Gastrocnemius medialis (tissue), 4 donors: ENCODE measurements at regions not wholly inside any gene's neighbourhood (a gene's known extent, or its start where the extent isn't known, plus 50 kb on each side); places are given as distances from the start of the nearest gene placed in this dataset.

Source experiments
- CTCF ChIP-seq, 5 experiments: fragments of 450-650 bp in 3 of 5; fragments of 200-600 bp in 2 of 5; sonication (generic) in 2 of 5; IDR thresholded peaks in 4 of 5; conservative IDR thresholded peaks in 1 of 5; 1 replicate in 4 of 5; 2 replicates in 1 of 5; pipeline ENCODE4 v1.5.1; 2016 to 2019; ENCODE audit warnings: antibody characterized with exemption in 5 of 5, mild to moderate bottlenecking in 3 of 5, moderate library complexity in 3 of 5
- POLR2A ChIP-seq, 2 donors: fragments of 450-650 bp; IDR thresholded peaks; one replicate each; pipeline ENCODE4 v1.6.1; 2017; ENCODE audit warnings: antibody characterized with exemption in 2 of 2, mild to moderate bottlenecking in 2 of 2, moderate library complexity in 2 of 2

GRCh38 chr2:239519921-239520585, 119.2 kb upstream of the HDAC4 start:
- TF ChIP-seq CTCF (IDR thresholded peaks at IDR 0.05 in 4 of 5, conservative IDR thresholded peaks at IDR 0.05 in 1 of 5): no peak
- TF ChIP-seq POLR2A (IDR thresholded peaks at IDR 0.05): no peak
